Umbilical cord (tissue), 1 donor: ENCODE measurements at regions not wholly inside any gene's neighbourhood (a gene's known extent, or its start where the extent isn't known, plus 50 kb on each side); places are given as distances from the start of the nearest gene placed in this dataset.

ENCODE experiments used
- DNase-seq: peaks from one replicate; pipeline ENCODE4 v3.0.0-alpha.2; 2015; ENCODE audit warnings: low spot score

DNA sequence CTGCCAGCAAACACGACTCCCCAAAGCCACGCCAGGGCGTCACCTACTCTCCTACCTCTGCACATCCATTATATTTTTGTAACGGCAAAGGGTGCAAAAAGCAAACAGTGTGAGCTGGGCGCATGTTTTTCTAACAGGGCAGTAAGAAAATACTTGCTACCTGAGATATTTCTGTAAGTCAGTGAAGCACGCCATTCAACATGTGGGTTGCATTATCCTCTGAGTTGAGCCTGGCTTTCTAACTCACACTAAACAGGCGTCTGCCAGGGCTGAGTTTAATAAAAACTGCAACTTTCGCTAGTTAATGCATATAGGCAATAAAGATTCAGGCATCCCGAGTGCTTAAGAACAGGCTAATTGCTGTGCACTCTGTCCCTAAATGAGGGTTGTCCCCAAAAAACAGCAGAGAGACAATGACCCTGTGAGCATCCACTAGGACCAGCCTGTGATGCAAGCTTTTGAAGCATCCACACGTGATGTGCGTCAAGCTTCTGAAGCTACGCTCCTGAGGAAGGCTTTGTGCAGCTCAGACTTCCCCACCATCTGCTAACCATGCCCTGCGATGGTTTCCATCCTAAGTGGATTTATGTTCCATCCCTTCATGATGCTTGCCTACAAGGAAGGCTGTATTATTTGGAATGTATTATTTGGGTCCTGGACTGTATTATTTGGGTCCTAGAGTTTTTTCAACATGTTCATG is 70.0 kb upstream of the SIM2 start:
- no peak for DNase-seq

DNA sequence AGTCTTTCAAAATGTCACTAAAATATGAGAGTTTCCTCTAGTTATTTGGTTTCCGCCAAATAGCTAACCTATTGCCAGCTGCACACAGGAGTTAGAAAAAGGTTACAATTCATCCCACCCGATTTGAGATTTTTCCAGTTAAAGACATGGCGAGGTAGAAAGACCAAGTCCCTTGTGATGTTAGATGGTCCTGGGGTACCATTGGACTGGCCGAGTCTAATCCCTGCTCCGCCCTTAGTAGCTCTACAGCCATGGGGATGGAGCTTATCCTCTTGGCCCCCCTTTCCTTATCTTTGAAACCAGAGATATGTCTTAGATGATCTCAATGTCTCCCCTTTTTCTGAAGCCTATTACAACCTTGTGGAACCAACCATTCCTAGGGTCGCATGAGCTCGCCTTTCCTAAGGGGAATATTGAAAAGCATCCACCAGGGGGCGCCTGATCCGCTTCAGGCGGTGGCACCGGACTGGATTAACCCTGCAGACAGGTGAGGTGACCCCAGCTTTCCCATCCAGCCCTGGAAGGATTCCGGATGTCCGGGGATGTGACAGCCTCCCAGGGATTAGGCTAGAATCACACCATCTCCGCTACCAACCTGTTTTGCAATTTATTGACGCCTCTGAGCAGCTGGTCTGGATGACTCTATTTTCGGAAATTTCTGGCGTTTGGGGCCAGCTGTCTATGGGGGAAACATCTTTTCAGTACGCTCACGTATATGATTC is 68.3 kb upstream of the SIM2 start:
- DNase-seq = peak; percentile 25

DNA sequence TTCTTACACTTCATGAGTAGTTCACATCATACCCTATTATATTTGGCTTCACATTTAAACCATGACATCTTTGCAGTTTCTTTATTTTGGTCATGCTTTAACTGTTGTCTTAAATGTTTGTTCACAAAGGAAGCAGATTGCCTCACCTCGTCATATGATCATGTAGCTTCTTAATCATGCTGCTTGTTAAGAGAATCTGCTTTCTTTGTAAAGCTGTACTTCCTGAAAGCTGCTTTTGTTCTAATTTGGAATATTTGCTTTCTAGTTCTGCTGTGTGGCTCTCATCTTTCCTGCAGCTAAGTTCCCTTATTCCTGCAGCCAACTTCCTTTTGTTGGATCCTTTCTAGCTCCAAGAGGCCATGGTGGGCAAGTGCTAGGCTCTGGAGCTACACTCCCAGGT is 62.9 kb upstream of the SIM2 start:
- no peak for DNase-seq

DNA sequence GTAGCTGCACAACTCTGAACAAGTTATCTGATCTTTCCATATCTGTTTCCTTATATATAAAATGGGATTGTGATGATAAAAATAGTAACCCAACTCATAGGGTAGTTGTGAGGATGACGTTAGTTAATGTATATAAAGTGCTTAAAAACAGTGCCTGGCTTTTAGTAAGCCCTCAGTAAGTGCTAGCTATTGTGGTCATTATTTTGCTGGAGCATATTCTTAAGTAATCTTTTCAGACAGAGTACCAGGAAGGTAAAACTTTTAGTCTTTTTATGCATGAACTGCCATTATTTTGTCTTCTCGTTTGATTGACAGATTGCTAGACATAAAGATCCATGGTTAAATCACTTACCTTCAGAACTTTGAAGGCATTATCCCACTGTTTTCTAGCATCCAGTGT is 62.5 kb upstream of the SIM2 start:
- DNase-seq = no peak

DNA sequence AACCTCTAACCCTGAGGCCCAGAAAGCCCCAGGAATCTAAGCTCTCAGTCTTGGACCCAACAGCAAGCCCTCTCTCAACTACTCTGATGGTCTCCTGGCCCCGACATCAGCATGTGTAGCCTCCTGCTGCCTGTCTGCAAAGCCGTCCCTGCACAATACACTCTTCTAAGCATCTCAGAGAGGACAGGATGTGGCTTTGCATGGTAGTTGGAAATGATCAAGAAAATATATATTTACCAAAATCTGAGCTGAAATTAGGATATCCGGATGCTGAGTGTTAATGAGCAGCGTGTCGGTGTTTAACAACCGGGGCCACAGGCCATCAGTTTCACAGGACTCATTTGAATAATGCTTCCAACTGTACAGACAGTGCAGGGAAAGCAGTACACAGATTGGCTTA is 59.1 kb upstream of the SIM2 start:
- no peak for DNase-seq

DNA sequence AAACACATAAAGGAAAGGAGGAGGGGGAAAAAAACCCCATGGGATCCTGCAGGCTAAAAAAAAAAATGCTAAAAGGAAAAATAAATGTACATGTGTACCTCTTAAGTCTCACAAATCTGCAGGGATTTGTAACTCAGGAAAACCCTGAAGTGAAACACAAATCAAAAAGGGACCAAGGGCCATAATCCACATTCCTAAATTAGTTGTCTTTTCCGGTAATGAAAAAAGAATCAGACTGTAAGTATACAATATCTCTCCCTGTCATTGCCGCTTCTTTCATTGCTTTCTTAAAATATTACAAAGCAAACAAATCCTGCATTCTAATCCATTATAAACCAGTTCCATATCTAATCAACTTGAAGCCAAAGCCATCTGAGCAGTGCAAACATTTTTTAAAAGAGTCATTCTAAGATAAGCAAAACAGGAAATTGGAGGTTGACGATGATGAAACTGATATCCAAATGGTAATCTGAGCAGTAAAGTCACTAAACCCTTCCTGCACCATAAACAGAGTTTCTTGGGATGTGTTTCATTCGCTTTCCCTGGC is 58.7 kb upstream of the SIM2 start:
- DNase-seq = peak; percentile 42

DNA sequence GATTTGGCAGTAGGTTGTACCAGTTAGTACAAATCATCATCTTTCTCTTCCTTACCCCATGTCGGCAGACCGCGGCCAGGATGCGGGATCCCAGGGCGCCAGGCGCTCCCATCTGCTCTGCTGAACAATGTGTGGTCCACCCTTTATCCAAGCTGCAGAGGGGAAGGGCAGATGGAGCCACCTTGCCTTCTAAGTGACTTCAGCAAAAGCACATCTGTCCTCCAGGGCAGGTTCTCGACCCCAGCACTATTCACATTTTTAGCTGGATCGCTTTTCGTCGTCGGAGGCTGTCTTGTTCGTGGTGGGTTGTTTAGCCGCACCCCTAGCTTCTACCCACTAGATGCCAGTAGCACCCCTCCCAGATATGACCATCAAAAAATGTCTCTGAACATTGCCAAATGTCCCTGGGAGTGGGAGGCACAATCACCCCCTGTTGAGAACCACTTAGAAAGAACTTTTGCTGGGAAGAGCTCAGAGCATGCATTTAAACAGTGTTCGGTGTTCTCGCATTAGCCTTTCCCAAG is 58.1 kb upstream of the SIM2 start:
- DNase-seq = no peak

DNA sequence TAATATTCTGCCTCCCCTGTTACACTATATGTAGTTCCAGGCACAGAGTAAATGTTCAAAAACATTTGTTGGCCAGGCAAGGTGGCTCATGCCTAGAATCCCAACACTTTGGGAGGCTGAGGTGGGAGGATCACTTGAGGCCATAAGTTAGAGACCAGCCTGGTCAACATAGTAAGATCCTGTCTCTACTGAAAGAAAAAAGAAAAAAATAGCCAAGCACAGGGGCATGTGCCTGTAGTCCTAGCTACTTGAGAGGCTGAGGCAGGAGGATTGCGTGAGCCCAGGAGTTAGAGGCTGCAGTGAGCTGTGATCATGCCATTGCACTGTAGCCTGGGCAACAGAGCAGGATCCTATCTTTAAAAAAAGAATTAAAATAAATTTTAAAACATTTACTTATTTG is 57.6 kb upstream of the SIM2 start:
- DNase-seq = no peak

DNA sequence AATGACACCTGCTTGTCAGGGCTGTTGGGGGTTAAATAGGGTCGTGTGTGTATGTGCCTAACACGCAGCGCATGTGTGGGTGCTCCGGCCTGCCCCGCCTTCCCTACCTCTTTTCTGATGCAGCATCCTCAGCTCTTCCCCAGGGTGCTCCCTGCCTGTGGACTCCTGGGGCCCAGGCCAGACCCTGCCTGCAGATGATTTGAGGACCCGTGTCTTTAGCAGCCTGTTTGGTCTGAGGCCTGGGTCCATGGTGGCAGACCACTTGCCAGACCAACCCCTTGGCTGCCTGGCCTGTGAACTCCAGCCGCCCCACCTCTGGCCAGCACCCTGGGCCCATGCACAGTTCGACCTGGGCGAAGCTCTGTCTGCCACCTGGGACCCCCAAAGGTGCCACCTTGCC is 57.0 kb upstream of the SIM2 start:
- DNase-seq = no peak

DNA sequence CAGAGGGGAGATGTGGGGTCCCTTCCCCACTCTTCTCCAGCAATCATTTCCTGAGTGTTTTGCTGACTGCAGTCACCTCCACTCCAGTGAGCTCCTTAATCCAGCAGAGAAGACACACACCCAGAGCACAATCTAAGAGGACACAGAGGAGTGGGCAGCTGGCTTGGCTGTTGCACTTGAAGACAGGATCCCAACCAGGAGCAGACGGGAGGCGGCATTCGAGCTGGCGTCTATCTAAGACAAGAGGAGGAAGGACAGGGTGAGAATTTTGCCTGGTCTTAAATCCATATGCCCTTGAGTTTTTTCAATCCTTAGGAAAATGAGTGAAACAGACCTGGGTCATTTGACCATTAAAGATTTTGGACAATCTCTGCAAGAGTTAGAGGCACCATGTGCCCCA is 56.1 kb upstream of the SIM2 start:
- no peak for DNase-seq

DNA sequence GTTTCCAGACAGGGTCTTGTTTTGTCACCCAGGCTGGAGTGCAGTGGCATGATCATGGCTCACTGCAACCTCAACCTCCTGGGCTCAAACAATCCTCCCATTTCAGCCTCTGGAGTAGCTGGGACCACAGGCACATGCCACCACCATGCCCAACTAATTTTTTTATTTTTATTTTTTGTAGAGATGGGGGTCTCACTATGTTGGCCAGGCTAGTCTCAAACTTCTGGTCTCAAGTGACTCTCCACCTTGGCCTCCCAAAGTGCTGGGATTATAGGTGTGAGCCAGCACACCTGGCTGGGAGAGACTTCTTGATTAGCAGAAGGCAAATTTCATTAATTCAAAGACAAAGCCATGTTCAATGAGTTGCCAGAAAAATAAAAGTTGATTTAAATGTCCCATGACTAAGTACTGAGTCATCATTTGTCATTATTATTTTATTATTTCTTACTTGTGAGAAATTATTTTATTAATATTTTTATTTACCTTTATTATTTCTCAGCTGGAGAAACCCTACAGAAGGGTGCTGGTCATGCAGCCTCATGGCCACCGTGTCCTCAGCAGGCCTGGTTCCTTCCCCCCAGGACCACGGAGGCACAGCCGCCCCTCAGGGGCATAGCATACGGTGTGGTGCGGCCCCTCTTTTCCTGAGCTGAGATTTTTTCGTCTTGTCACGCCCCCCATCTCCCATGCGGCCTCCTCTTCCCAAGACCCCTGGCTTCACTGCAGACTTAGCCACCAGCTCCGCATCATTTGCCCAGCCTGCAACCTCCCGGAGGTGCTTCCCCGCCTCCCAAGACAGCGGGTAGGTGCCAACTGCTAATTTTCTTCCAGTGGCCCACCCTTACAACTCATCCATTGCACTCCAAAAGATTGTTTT is 55.3 kb upstream of the SIM2 start:
- DNase-seq = no peak

DNA sequence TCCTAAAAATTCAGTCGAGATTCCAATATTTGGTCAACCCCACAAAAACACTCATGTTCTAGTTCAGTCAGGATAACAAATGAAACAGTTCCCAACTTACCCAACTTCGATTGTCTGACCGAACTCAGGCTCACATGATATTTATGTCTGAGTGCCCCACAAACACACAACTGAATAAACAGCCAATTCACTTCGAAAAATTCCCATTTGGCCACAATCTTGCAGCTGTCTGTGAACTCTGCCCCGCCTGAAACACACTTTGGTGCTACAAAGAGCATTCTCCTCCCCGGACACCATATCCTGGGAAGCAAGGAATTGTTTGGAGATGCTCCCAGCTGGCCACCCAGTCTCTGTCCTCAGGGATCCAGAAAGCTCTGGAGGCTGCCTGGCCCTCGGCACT is 52.9 kb upstream of the SIM2 start:
- no peak for DNase-seq

DNA sequence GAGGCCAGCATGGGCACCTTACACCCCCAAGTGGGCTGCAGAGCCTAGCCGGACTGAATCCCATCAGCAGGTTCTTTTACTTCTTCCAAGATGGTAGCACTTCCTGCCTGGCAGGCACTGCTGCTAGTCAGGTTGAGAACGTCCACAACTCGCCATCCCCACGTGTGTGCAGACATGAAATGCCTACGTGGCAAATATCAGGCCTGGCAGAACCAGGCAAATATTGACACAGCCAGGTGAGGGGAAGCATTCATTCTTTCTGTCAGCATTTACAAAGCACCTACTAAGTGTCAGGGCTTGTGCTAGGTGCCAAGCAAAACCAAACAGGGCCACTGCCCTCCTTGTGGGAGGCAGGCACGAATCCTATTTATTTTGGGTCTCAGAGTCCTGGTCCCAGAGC is 52.3 kb upstream of the SIM2 start:
- DNase-seq = no peak

DNA sequence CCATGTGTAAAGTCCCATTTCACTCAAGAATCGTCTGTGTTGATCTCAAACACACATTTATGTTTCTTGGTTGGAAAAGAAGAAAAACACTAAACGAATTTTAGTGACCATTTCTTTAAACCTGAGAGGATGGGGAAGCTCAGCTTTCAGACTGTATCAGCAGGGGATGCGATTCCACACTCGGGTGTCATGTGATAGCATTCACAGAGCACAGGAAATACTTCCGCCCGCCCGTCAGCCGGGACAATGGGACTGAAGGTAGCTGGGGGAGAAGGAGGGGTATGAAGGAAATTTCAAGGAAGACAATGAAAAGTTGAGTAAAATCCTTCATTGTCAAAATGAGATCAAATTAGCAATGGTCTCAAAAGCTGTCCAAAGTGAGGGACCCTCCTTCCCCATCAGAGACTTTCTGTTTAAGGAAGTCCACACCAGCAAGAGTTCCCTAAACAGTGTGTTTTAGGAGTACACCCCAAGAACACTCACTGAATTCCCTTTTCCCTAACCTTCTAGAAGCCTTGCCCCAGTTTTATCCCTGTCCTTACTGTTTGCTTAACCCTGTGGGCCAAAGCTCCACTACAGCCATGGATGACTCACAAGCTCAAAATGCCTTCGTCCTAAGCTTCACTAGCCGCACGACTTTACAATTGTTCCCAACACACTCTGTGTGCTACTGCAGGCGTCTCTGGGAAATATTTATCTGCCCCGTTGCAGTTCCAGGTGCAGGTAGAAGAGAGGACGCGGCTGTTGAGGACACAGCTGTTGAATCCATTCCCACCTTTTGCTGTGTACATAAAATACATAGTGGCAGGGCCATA is 51.4 kb upstream of the SIM2 start:
- DNase-seq = peak; percentile 28
